ENCODE measurements at regions not wholly inside any gene's neighbourhood (a gene's known extent, or its start where the extent isn't known, plus 50 kb on each side); places are given as distances from the start of the nearest gene placed in this dataset.

GRCh38 chr6:48825501-48826151, 637.4 kb downstream of the MMUT start:
- TF ChIP-seq EZH2 (IDR thresholded peaks at IDR 0.05; ENCODE audit: low read length) (no peak), CTCF (optimal IDR thresholded peaks at IDR 0.05 in 1 of 3, IDR thresholded peaks at IDR 0.05 in 1 of 3, conservative IDR thresholded peaks at IDR 0.05 in 1 of 3; ENCODE audit: extremely low read depth in 1 of 3, insufficient read depth in 2 of 3, low read length in 3 of 3) (no peak)
- H3K4me3 ChIP-seq (ENCODE audit: control insufficient read depth in 2 of 3, extremely low read depth in 1 of 3, insufficient read depth in 2 of 3, low read depth in 1 of 3, low read length in 3 of 3), result no peak overlapping the region
- H2AFZ ChIP-seq (ENCODE audit: control insufficient read depth, low read length), result peak overlapping the region; percentile 66
- H3K79me2 ChIP-seq (ENCODE audit: control insufficient read depth, insufficient read depth, low read length), result no peaks in the 10 kb centered on the region
- no peaks in the 10 kb centered on the region for H3K9me3 ChIP-seq (ENCODE audit: control insufficient read depth, low read depth, low read length)
- no peaks in the 10 kb centered on the region for H3K27me3 ChIP-seq (ENCODE audit: control insufficient read depth, extremely low read depth, insufficient read depth, low read length)
- H3K9me1 ChIP-seq (ENCODE audit: control insufficient read depth, extremely low read depth, insufficient read depth, low read length), result no peaks in the 10 kb centered on the region
- no peaks in the 10 kb centered on the region for H4K20me1 ChIP-seq (ENCODE audit: control insufficient read depth, extremely low read depth, insufficient read depth, low read length)
- peak overlapping the region; percentile 83 for H3K9ac ChIP-seq (ENCODE audit: control insufficient read depth, extremely low read depth, insufficient read depth, low read length)
- no peak for DNase-seq (ENCODE audit: low read depth, low spot score)
- H3K36me3 ChIP-seq (ENCODE audit: control insufficient read depth in 2 of 2, extremely low read depth in 1 of 2, insufficient read depth in 2 of 2, low read length in 2 of 2), result no peaks in the 10 kb centered on the region
- peak overlapping the region; percentile 85 for H3K4me2 ChIP-seq (ENCODE audit: control insufficient read depth, extremely low read depth, insufficient read depth, low read depth, low read length)
- H3K4me1 ChIP-seq (ENCODE audit: control insufficient read depth, extremely low read depth, insufficient read depth, low read length), result peaks cover 26% of the 10 kb centered on the region
- peak overlapping the region; percentile 99 for H3K27ac ChIP-seq (ENCODE audit: control insufficient read depth, insufficient read depth, low read length)
- dilution Hi-C loops (cut with MboI; ENCODE audit: extremely low pct_ligation_motif_present, low sequenced_read_pairs), result no loop called here
- no peak for FAIRE-seq

- no peak for FAIRE-seq
- TF ChIP-seq CTCF (optimal IDR thresholded peaks at IDR 0.05 in 1 of 3, IDR thresholded peaks at IDR 0.05 in 1 of 3, conservative IDR thresholded peaks at IDR 0.05 in 1 of 3; ENCODE audit: extremely low read depth in 1 of 3, insufficient read depth in 2 of 3, low read length in 3 of 3) (no peak), EZH2 (IDR thresholded peaks at IDR 0.05; ENCODE audit: low read length) (no peak)
- H3K9me3 ChIP-seq (ENCODE audit: control insufficient read depth, low read depth, low read length), result no peaks in the 10 kb centered on the region
Observed at GRCh38 chr6:48818052-48818412, 645.0 kb downstream of the MMUT start.

More at GRCh38 chr6:48818052-48818412, 645.0 kb downstream of the MMUT start:
- H3K4me1 ChIP-seq (ENCODE audit: control insufficient read depth, extremely low read depth, insufficient read depth, low read length), result no peaks in the 10 kb centered on the region
- H3K27ac ChIP-seq (ENCODE audit: control insufficient read depth, insufficient read depth, low read length), result no peak overlapping the region
- H3K27me3 ChIP-seq (ENCODE audit: control insufficient read depth, extremely low read depth, insufficient read depth, low read length), result no peaks in the 10 kb centered on the region
- H2AFZ ChIP-seq (ENCODE audit: control insufficient read depth, low read length), result no peak overlapping the region
- no peak overlapping the region for H3K9ac ChIP-seq (ENCODE audit: control insufficient read depth, extremely low read depth, insufficient read depth, low read length)
- no peak for DNase-seq (ENCODE audit: low read depth, low spot score)
- H3K36me3 ChIP-seq (ENCODE audit: control insufficient read depth in 2 of 2, extremely low read depth in 1 of 2, insufficient read depth in 2 of 2, low read length in 2 of 2), result no peaks in the 10 kb centered on the region
- H3K4me2 ChIP-seq (ENCODE audit: control insufficient read depth, extremely low read depth, insufficient read depth, low read depth, low read length), result no peak overlapping the region
- no peaks in the 10 kb centered on the region for H4K20me1 ChIP-seq (ENCODE audit: control insufficient read depth, extremely low read depth, insufficient read depth, low read length)
- no peaks in the 10 kb centered on the region for H3K79me2 ChIP-seq (ENCODE audit: control insufficient read depth, insufficient read depth, low read length)
- dilution Hi-C loops (cut with MboI; ENCODE audit: extremely low pct_ligation_motif_present, low sequenced_read_pairs), result no loop called here
- H3K4me3 ChIP-seq (ENCODE audit: control insufficient read depth in 2 of 3, extremely low read depth in 1 of 3, insufficient read depth in 2 of 3, low read depth in 1 of 3, low read length in 3 of 3), result no peak overlapping the region
- no peaks in the 10 kb centered on the region for H3K9me1 ChIP-seq (ENCODE audit: control insufficient read depth, extremely low read depth, insufficient read depth, low read length)

Measured in keratinocyte (primary cell).